WTC11 (cell line): ENCODE measurements at regions not wholly inside any gene's neighbourhood (a gene's known extent, or its start where the extent isn't known, plus 50 kb on each side); places are given as distances from the start of the nearest gene placed in this dataset.

ENCODE experiments used
- ATAC-seq: fragments of 200-7000 bp; cut with Tn5 transposase; 2 replicates; pipeline ENCODE4 v1.10.0; 2021; ENCODE audit warnings: mild to moderate bottlenecking, moderate library complexity
- CTCF ChIA-PET: fragments of 300-600 bp; sonication (Branson Sonifier 250); formaldehyde crosslinking; loops from one replicate; lab custom pipeline; 2021; ENCODE audit warnings: antibody characterized with exemption; lab: Charles Lee
- POLR2A ChIA-PET: fragments of 350-600 bp; sonication (Branson Sonifier 250); formaldehyde crosslinking; loops from one replicate; lab custom pipeline; 2021; ENCODE audit warnings: antibody characterized with exemption; lab: Charles Lee
- DNase-seq: peaks from one replicate; pipeline ENCODE4 v3.0.0; 2021; ENCODE audit warnings: low spot score
- H3K27ac Mint-ChIP-seq: 2 replicates; pipeline ENCODE4 v1.8.0; 2021; ENCODE audit warnings: mixed read lengths
- H3K27me3 Mint-ChIP-seq: 2 replicates; pipeline ENCODE4 v1.8.0; 2021; ENCODE audit warnings: low read depth, mild to moderate bottlenecking, moderate library complexity, mixed read lengths
- H3K36me3 Mint-ChIP-seq: 2 replicates; pipeline ENCODE4 v1.8.0; 2021; ENCODE audit warnings: mixed read lengths
- H3K4me1 Mint-ChIP-seq: 2 replicates; pipeline ENCODE4 v1.8.0; 2022; ENCODE audit warnings: mixed read lengths
- H3K4me3 Mint-ChIP-seq: 2 replicates; pipeline ENCODE4 v1.8.0; 2021; ENCODE audit warnings: mild to moderate bottlenecking, moderate library complexity, mixed read lengths
- H3K9me3 Mint-ChIP-seq: 2 replicates; pipeline ENCODE4 v1.8.0; 2021; ENCODE audit warnings: mixed read lengths
- GRHL2 ChIP-seq: fragments of 250-450 bp; sonication (Bioruptor Pico); IDR thresholded peaks from 2 replicates; pipeline ENCODE4 v1.8.0; 2022; ENCODE audit warnings: mild to moderate bottlenecking, moderate library complexity; ENCODE audit not compliant: insufficient replicate concordance, severe bottlenecking
- NR1H2 ChIP-seq: sonication (generic); formaldehyde crosslinking; IDR thresholded peaks from 2 replicates; pipeline ENCODE4 v1.9.0; 2021; ENCODE audit warnings: mild to moderate bottlenecking, moderate library complexity, missing genetic modification reagents
- NR3C1 ChIP-seq: sonication (generic); formaldehyde crosslinking; conservative IDR thresholded peaks from 2 replicates; pipeline ENCODE4 v1.8.1; 2023; ENCODE audit warnings: low read depth, mild to moderate bottlenecking, missing genetic modification reagents
- RORB ChIP-seq: fragments of 250-450 bp; sonication (Bioruptor Pico); IDR thresholded peaks from 2 replicates; pipeline ENCODE4 v1.9.0; 2021; ENCODE audit warnings: mild to moderate bottlenecking
- TCF7 ChIP-seq: sonication (generic); formaldehyde crosslinking; IDR thresholded peaks from 2 replicates; pipeline ENCODE4 v1.8.0; 2022; ENCODE audit warnings: mild to moderate bottlenecking, low read depth, missing genetic modification reagents, moderate library complexity
- USF2 ChIP-seq: sonication (generic); formaldehyde crosslinking; IDR thresholded peaks from 2 replicates; pipeline ENCODE4 v1.8.1; 2023; ENCODE audit warnings: mild to moderate bottlenecking, missing genetic modification reagents, moderate library complexity
- TF ChIP-seq, protein P1 (sequence below): sonication (generic); formaldehyde crosslinking; IDR thresholded peaks from 2 replicates; pipeline ENCODE4 v1.8.0; 2022; ENCODE audit warnings: mild to moderate bottlenecking, missing genetic modification reagents

DNA sequence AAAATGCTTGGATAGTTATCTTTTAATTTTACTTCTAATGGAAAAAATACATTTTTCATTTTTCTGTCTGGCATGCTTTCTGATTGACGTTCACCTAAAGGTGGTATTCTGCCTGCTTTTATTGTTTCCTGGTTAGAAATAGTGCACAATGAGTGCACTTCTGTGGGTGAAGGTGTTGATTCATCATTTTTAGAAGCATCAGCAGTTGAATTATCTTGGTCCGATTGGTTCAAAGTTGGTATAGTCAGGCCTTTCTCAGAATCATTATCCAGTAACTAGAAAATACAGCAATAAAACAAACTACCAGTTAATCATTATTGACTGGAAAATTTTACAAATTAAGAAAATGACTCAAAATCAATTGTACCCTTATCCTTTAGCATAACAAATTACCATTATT is 84.5 kb downstream of the STRADB start (continued):
- TF ChIP-seq, protein P1, sequence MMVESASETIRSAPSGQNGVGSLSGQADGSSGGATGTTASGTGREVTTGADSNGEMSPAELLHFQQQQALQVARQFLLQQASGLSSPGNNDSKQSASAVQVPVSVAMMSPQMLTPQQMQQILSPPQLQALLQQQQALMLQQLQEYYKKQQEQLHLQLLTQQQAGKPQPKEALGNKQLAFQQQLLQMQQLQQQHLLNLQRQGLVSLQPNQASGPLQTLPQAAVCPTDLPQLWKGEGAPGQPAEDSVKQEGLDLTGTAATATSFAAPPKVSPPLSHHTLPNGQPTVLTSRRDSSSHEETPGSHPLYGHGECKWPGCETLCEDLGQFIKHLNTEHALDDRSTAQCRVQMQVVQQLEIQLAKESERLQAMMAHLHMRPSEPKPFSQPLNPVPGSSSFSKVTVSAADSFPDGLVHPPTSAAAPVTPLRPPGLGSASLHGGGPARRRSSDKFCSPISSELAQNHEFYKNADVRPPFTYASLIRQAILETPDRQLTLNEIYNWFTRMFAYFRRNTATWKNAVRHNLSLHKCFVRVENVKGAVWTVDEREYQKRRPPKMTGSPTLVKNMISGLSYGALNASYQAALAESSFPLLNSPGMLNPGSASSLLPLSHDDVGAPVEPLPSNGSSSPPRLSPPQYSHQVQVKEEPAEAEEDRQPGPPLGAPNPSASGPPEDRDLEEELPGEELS (CRISPR knock-in tag) = no peak
- TF ChIP-seq RORB (CRISPR knock-in tag) (no peak), NR3C1 (CRISPR knock-in tag) (no peak), USF2 (CRISPR knock-in tag) (no peak), TCF7 (CRISPR knock-in tag) (no peak), NR1H2 (CRISPR knock-in tag) (no peak)

DNA sequence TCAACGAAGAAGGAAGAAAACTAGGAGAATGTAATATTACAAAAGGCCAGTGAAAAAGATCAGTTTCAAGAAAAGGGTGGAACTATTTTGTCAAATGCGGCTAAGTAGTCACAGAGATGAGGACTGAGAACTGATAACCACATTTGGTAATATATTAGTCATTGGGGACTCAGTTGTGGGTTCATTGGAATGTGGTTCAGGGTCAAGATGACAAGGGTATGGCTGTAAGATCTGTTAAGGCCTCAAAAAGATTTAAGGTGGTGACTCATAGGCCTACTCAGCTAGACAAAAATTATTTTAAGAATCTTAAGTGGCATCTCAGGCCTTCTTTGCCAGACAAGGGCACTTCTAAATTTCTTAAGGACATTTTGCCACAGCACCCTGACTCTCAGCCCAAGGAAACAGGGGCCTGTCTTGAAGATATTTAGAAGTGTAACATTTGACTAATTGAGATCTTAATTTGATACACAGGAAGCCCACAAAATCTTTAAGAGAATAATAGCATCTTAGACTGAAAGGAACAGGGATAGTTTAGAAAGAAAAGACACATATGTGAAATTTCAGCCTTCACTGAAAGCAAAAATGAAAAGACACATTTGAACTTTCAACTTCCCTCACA is 81.3 kb downstream of the STRADB start:
- DNase-seq = no peak
- Mint-ChIP-seq H3K4me1 (no peaks in the 10 kb centered on the region), H3K36me3 (no peaks in the 10 kb centered on the region), H3K4me3 (no peak overlapping the region), H3K9me3 (peaks cover 48% of the 10 kb centered on the region), H3K27ac (no peak overlapping the region), H3K27me3 (0 out of 2 replicates have a peak, but pooled peaks cover 6% of the 10 kb centered on the region)
- ChIA-PET POLR2A (no interaction called here), CTCF (no interaction called here)
- ATAC-seq = no peak
- TF ChIP-seq GRHL2 (CRISPR knock-in tag) = no peak
